HCT116 (cell line): ENCODE measurements at regions not wholly inside any gene's neighbourhood (a gene's known extent, or its start where the extent isn't known, plus 50 kb on each side); places are given as distances from the start of the nearest gene placed in this dataset.

Experiments used
- ATAC-seq: fragments of 200-7000 bp; cut with Tn5 transposase; 2 replicates; pipeline ENCODE4 v1.9.1; 2020; ENCODE audit warnings: mild to moderate bottlenecking, moderate library complexity
- BruUV-seq: library from RNA; stranded (reverse); fragments of 400-500 nt; replicated peaks from 2 replicates; lab custom pipeline; 2021; lab: Mats Ljungman, UMichigan
- CTCF ChIA-PET: fragments of 300-600 bp; sonication (Branson Sonifier 250); formaldehyde crosslinking; loops from one replicate; lab custom pipeline; 2021; ENCODE audit warnings: antibody characterized with exemption; lab: Charles Lee
- POLR2A ChIA-PET: fragments of 300-600, 350-600 bp; sonication (Branson Sonifier 250); formaldehyde crosslinking; loops from one replicate; lab custom pipeline; 2021; ENCODE audit warnings: antibody characterized with exemption; lab: Charles Lee
- RAD21 ChIA-PET, 2 experiments: fragments of 300-600 bp; sonication (Branson Sonifier 250); formaldehyde crosslinking; loops; one replicate each; lab custom pipeline; 2023; ENCODE audit warnings: low total read pairs in 2 of 2; ENCODE audit not compliant: uncharacterized antibody in 2 of 2, unreplicated experiment in 2 of 2, low non-redundant PET in 1 of 2; lab: Charles Lee
- DNase-seq: peaks from one replicate; pipeline ENCODE4 v3.0.0-alpha.2; 2010; ENCODE audit warnings: low read depth, low spot score
- H2AFZ ChIP-seq: fragments of 200-600 bp; shearing (Covaris generic), sonication (generic); 2 replicates; pipeline ENCODE4 v1.6.1; 2017; ENCODE audit warnings: low read depth, mixed run types, mixed read lengths, antibody characterized with exemption, low read length; ENCODE audit not compliant: poor library complexity, severe bottlenecking
- H3K27ac ChIP-seq: 2 replicates; pipeline ENCODE4 v1.5.1; 2012; ENCODE audit warnings: low read depth, low read length
- H3K27me3 ChIP-seq: fragments of 200-600 bp; sonication (generic); 2 replicates; pipeline ENCODE4 v1.6.1; 2016; ENCODE audit warnings: mixed run types, low read length, mixed read lengths; ENCODE audit not compliant: insufficient read depth
- H3K36me3 ChIP-seq, 2 experiments: fragments of 200-500 bp in 1 of 2; fragments of 200-600 bp in 1 of 2; sonication (Bioruptor generic) in 1 of 2; sonication (generic) in 1 of 2; 2 replicates each; pipeline versions ENCODE4 v1.5.1 to v1.6.1; 2014 to 2016; ENCODE audit warnings: low read length in 2 of 2, inconsistent platforms in 1 of 2, mixed read lengths in 1 of 2, mixed run types in 1 of 2; ENCODE audit not compliant: insufficient read depth in 2 of 2, control insufficient read depth in 1 of 2
- H3K4me1 ChIP-seq, 2 experiments: fragments of 200-600 bp in 1 of 2; sonication (generic) in 1 of 2; 2 replicates each; pipeline versions ENCODE4 v1.5.1 to v1.6.1; 2012 to 2017; ENCODE audit warnings: low read length in 2 of 2, inconsistent platforms in 1 of 2, mild to moderate bottlenecking in 1 of 2, mixed read lengths in 1 of 2, mixed run types in 1 of 2, moderate library complexity in 1 of 2; ENCODE audit not compliant: insufficient read depth in 2 of 2, control insufficient read depth in 1 of 2
- H3K4me2 ChIP-seq: fragments of 200-600 bp; sonication (generic); 2 replicates; pipeline ENCODE4 v1.6.1; 2017; ENCODE audit warnings: mixed run types, low read length, mixed read lengths
- H3K4me3 ChIP-seq, 2 experiments: fragments of 200-600 bp in 1 of 2; sonication (generic) in 1 of 2; replicated peaks in 1 of 2; 2 replicates each; pipeline ENCODE4 v1.5.1; 2011 to 2016; ENCODE audit warnings: low read length in 2 of 2, control low read depth in 1 of 2, low read depth in 1 of 2, mild to moderate bottlenecking in 1 of 2, mixed read lengths in 1 of 2, mixed run types in 1 of 2
- H3K79me2 ChIP-seq: fragments of 200-600 bp; sonication (generic); 2 replicates; pipeline ENCODE4 v1.6.1; 2017; ENCODE audit warnings: mild to moderate bottlenecking, mixed run types, low read length, moderate library complexity, mixed read lengths; ENCODE audit not compliant: insufficient read depth
- H3K9ac ChIP-seq: fragments of 200-600 bp; sonication (generic); 2 replicates; pipeline ENCODE4 v1.6.1; 2016; ENCODE audit warnings: low read length, mixed read lengths
- H3K9me2 ChIP-seq: fragments of 200-600 bp; sonication (generic), shearing (Covaris generic); 2 replicates; pipeline ENCODE4 v1.6.1; 2017; ENCODE audit warnings: mixed run types, mild to moderate bottlenecking, moderate library complexity; ENCODE audit not compliant: insufficient read depth
- H3K9me3 ChIP-seq, 2 experiments: fragments of 200-500 bp in 1 of 2; fragments of 200-600 bp in 1 of 2; sonication (Bioruptor generic) in 1 of 2; sonication (generic) in 1 of 2; 2 replicates each; pipeline ENCODE4 v1.6.1; 2014 to 2017; ENCODE audit warnings: low read length in 2 of 2, mixed read lengths in 2 of 2, inconsistent platforms in 1 of 2, low read depth in 1 of 2, mild to moderate bottlenecking in 1 of 2, mixed run types in 1 of 2, moderate library complexity in 1 of 2; ENCODE audit not compliant: control insufficient read depth in 1 of 2, insufficient read depth in 1 of 2
- H4K20me1 ChIP-seq: fragments of 200-600 bp; sonication (generic), shearing (Covaris generic); 2 replicates; pipeline ENCODE4 v1.6.1; 2017; ENCODE audit warnings: mixed run types, mild to moderate bottlenecking, moderate library complexity; ENCODE audit not compliant: insufficient read depth
- CBX3 ChIP-seq: IDR thresholded peaks from 2 replicates; pipeline ENCODE4 v1.6.1; 2012; ENCODE audit warnings: low read depth
- EZH2phosphoT487 ChIP-seq: fragments of 200-600 bp; IDR thresholded peaks from 2 replicates; pipeline ENCODE4 v1.6.1; 2018; ENCODE audit warnings: antibody characterized with exemption, borderline replicate concordance
- FOSL1 ChIP-seq: IDR thresholded peaks from 2 replicates; pipeline ENCODE4 v1.6.1; 2012; ENCODE audit warnings: low read depth
- JUND ChIP-seq: IDR thresholded peaks from 2 replicates; pipeline ENCODE4 v1.6.1; 2012
- MAX ChIP-seq: IDR thresholded peaks from 2 replicates; pipeline ENCODE4 v1.6.1; 2012
- POLR2A ChIP-seq: IDR thresholded peaks from 2 replicates; pipeline ENCODE4 v1.7.0; 2011; ENCODE audit warnings: borderline replicate concordance; ENCODE audit not compliant: insufficient read depth, insufficient read length; ENCODE audit errors: extremely low read depth
- RAD21 ChIP-seq: IDR thresholded peaks from 2 replicates; pipeline ENCODE4 v1.6.1; 2012; ENCODE audit warnings: low read depth, mild to moderate bottlenecking
- REST ChIP-seq: IDR thresholded peaks from 2 replicates; pipeline ENCODE4 v1.6.1; 2012; ENCODE audit warnings: low read depth
- SP1 ChIP-seq: IDR thresholded peaks from 2 replicates; pipeline ENCODE4 v1.6.1; 2012; ENCODE audit warnings: low read depth
- ZFX ChIP-seq: fragments of 450-650 bp; IDR thresholded peaks from 2 replicates; pipeline ENCODE4 v1.6.1; 2017
- ZNF274 ChIP-seq: fragments of 200-500 bp; sonication (Bioruptor generic); IDR thresholded peaks from 2 replicates; pipeline ENCODE4 v1.6.1; 2014; ENCODE audit warnings: mild to moderate bottlenecking, low read depth, low read length, inconsistent platforms
- intact Hi-C: fragments of 100-400 bp; cut with micrococcal nuclease; formaldehyde crosslinking; loops from 2 replicates; pipeline ENCODE4 v1.10.0; 2022

DNA sequence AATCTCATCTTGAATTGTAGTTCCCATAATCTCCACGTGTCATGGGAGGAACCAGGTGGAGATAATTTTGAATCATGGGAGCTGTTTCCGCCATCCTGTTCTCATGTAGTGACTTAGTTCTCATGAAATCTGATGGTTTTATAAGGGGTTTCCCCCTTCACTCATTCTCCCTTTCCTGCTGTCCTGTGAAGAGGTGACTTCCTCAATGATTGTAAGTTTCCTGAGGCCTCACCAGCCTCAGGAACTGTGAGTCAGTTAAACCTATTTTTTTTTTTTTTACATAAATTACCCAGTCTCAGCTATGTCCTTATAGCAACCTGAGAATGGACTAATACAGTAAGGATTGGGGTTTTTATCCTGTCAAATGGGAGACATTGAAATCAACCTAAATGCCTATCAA lies 328.3 kb downstream of the TBC1D32 start:
- no peaks in the 10 kb centered on the region for H3K27me3 ChIP-seq
- no peaks in the 10 kb centered on the region for H3K36me3 ChIP-seq
- no TSS peak for BruUV-seq
- H3K4me1 ChIP-seq: no peaks in the 10 kb centered on the region
- no peaks in the 10 kb centered on the region for H3K9me2 ChIP-seq
- H4K20me1 ChIP-seq: no peaks in the 10 kb centered on the region
- ChIA-PET POLR2A (no interaction called here), RAD21 (no interaction called here), CTCF (no interaction called here)
- H2AFZ ChIP-seq: no peak overlapping the region
- no peaks in the 10 kb centered on the region for H3K9me3 ChIP-seq
- ATAC-seq (no peak), DNase-seq (no peak)
- no peak overlapping the region for H3K9ac ChIP-seq
- no peak overlapping the region for H3K4me3 ChIP-seq
- H3K4me2 ChIP-seq: no peak overlapping the region
- TF ChIP-seq MAX (no peak), POLR2A (no peak), SP1 (no peak), FOSL1 (no peak), REST (no peak), JUND (no peak), ZFX (no peak)
- TF ChIP-seq, all 23 proteins: peak for 0
- H3K79me2 ChIP-seq: no peaks in the 10 kb centered on the region
- H3K27ac ChIP-seq: no peak overlapping the region
- intact Hi-C loops: no loop called here

- RAD21 ChIA-PET: no interaction called here
- ATAC-seq (no peak), DNase-seq (no peak)
- Histone ChIP-seq H3K27me3 (no peaks in the 10 kb centered on the region), H3K9me2 (no peaks in the 10 kb centered on the region), H3K9ac (no peak overlapping the region), H3K27ac (no peak overlapping the region), H3K4me3 (no peak overlapping the region), H4K20me1 (no peaks in the 10 kb centered on the region), H3K4me1 (no peaks in the 10 kb centered on the region), H3K4me2 (no peak overlapping the region), H3K9me3 (no peaks in the 10 kb centered on the region), H2AFZ (no peak overlapping the region), H3K79me2 (no peaks in the 10 kb centered on the region), H3K36me3 (no peaks in the 10 kb centered on the region)
- no peak for TF ChIP-seq JUND
- no peak for TF ChIP-seq CBX3
- TF ChIP-seq RAD21: no peak
- TF ChIP-seq EZH2phosphoT487: no peak
- no peak for TF ChIP-seq ZNF274
- POLR2A ChIA-PET: no interaction called here
- BruUV-seq: no TSS peak
- intact Hi-C loops: no loop called here
- CTCF ChIA-PET: no interaction called here
These were observed 333.9 kb downstream of the TBC1D32 start for GRCh38 chr6:121000381-121000780.
